ENCODE measurements at regions not wholly inside any gene's neighbourhood (a gene's known extent, or its start where the extent isn't known, plus 50 kb on each side); places are given as distances from the start of the nearest gene placed in this dataset.

DNA sequence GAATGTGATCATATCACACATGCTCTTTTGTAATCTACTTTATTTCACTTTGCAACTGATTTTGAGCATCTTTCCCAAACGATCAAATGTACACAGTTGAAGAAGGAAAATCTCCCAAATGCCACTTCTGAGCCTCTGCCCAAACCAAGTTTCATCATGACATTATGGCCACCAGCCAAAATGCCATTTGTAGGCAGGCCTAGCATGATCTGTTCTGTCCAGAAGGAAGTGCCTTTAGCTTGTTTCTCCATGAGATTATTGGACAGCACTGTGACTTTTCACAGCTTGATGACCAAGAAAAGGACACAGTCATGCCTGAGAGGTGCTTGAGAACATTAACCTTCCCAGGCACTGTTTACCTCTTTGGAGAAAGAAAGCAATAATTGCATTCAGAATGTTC, 73.2 kb upstream of the PIP5K1B start:
- TF ChIP-seq CTCF (IDR thresholded peaks at IDR 0.05) = no peak
- no peak for TF ChIP-seq POLR2A (IDR thresholded peaks at IDR 0.05)
